ENCODE measurements at regions not wholly inside any gene's neighbourhood (a gene's known extent, or its start where the extent isn't known, plus 50 kb on each side); places are given as distances from the start of the nearest gene placed in this dataset.

DNA sequence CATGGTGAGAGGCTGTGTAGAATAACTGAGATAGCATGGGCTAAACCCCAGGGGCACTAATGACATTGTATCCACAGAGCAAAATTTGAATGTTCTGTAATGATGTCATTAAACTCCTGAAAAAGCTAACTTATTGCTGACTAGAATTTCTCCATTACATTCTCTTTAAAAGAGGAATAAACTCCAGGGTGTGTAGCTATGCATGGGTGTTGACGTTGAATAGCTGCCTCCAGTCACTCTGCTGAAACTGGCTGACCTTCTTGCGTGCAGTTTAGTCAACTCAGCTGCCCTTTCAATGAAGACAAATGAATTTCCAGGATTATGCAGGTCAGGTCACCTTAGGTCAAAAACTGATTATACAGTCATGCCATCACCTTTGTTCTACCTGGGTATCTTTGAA, 617.5 kb upstream of the WWC1 start:
- no peak overlapping the region for H3K4me3 ChIP-seq
- intact Hi-C loops (cut with DNase I; ENCODE audit: low total_unique reads) = no loop called here

DNA sequence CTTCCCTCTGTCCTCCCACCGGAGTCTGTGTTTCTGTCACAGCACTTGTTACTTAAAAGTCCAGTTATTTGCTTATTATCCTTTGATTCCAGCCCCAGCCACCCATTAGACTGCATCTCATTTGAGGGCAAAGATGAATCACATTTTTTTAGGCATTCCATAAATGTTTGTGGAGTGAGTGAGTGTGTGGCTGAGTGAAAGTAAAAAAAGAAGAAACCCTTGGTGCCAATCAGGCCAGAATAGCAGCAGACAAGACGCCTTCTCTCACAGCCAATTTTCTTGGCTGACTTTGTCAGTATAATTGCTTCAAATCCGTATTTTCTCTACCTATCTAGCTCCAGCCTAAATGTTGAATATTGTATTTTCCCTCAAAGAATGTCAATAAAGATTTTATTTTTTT, 613.0 kb upstream of the WWC1 start:
- Histone ChIP-seq H3K9me3 (no peaks in the 10 kb centered on the region), H3K4me3 (no peak overlapping the region), H3K27me3 (no peaks in the 10 kb centered on the region), H3K4me1 (no peaks in the 10 kb centered on the region), H3K27ac (no peak overlapping the region), H3K36me3 (no peaks in the 10 kb centered on the region)
- in situ Hi-C loops (cut with MboI; ENCODE audit: low sequenced_read_pairs in 4 of 4) (no loop called here), intact Hi-C loops (cut with DNase I; ENCODE audit: low total_unique reads) (no loop called here)
- ATAC-seq (no peak), DNase-seq (no peak)
- TF ChIP-seq POLR2A (IDR thresholded peaks at IDR 0.05) = no peak
- TF ChIP-seq, protein P1, sequence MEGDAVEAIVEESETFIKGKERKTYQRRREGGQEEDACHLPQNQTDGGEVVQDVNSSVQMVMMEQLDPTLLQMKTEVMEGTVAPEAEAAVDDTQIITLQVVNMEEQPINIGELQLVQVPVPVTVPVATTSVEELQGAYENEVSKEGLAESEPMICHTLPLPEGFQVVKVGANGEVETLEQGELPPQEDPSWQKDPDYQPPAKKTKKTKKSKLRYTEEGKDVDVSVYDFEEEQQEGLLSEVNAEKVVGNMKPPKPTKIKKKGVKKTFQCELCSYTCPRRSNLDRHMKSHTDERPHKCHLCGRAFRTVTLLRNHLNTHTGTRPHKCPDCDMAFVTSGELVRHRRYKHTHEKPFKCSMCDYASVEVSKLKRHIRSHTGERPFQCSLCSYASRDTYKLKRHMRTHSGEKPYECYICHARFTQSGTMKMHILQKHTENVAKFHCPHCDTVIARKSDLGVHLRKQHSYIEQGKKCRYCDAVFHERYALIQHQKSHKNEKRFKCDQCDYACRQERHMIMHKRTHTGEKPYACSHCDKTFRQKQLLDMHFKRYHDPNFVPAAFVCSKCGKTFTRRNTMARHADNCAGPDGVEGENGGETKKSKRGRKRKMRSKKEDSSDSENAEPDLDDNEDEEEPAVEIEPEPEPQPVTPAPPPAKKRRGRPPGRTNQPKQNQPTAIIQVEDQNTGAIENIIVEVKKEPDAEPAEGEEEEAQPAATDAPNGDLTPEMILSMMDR (IDR thresholded peaks at IDR 0.05 in 4 of 5, conservative IDR thresholded peaks at IDR 0.05 in 1 of 5) = no peak

More for the DNA sequence above, 617.5 kb upstream of the WWC1 start:
- H3K9me3 ChIP-seq = no peaks in the 10 kb centered on the region
- no peak for TF ChIP-seq POLR2A (IDR thresholded peaks at IDR 0.05)
- TF ChIP-seq, protein P1 (IDR thresholded peaks at IDR 0.05 in 4 of 5, conservative IDR thresholded peaks at IDR 0.05 in 1 of 5) = no peak
- in situ Hi-C loops (cut with MboI; ENCODE audit: low sequenced_read_pairs in 4 of 4) = no loop called here
- no peaks in the 10 kb centered on the region for H3K36me3 ChIP-seq
- H3K27me3 ChIP-seq = no peaks in the 10 kb centered on the region
- DNase-seq = no peak
- H3K4me1 ChIP-seq = no peaks in the 10 kb centered on the region
- H3K27ac ChIP-seq = no peak overlapping the region
- ATAC-seq = no peak

- H3K27me3 ChIP-seq = no peaks in the 10 kb centered on the region
- no peak overlapping the region for H3K4me3 ChIP-seq
- ATAC-seq (no peak), DNase-seq (no peak)
- no peaks in the 10 kb centered on the region for H3K36me3 ChIP-seq
- H3K9me3 ChIP-seq = no peaks in the 10 kb centered on the region
- in situ Hi-C loops (cut with MboI; ENCODE audit: low sequenced_read_pairs in 4 of 4) = no loop called here
- no peak overlapping the region for H3K27ac ChIP-seq
- intact Hi-C loops (cut with DNase I; ENCODE audit: low total_unique reads) = no loop called here
- no peaks in the 10 kb centered on the region for H3K4me1 ChIP-seq
- TF ChIP-seq POLR2A (IDR thresholded peaks at IDR 0.05) = no peak
- TF ChIP-seq, protein P1 (IDR thresholded peaks at IDR 0.05 in 4 of 5, conservative IDR thresholded peaks at IDR 0.05 in 1 of 5) = no peak
Measured at GRCh38 chr5:167684251-167684650, 607.2 kb upstream of the WWC1 start.

- no peaks in the 10 kb centered on the region for H3K9me3 ChIP-seq
- H3K36me3 ChIP-seq = no peaks in the 10 kb centered on the region
- no peaks in the 10 kb centered on the region for H3K27me3 ChIP-seq
- H3K27ac ChIP-seq = no peak overlapping the region
- no peak for TF ChIP-seq POLR2A (IDR thresholded peaks at IDR 0.05)
- TF ChIP-seq, protein P1 (IDR thresholded peaks at IDR 0.05 in 4 of 5, conservative IDR thresholded peaks at IDR 0.05 in 1 of 5) = no peak
- no peaks in the 10 kb centered on the region for H3K4me1 ChIP-seq
- in situ Hi-C loops (cut with MboI; ENCODE audit: low sequenced_read_pairs in 4 of 4) (no loop called here), intact Hi-C loops (cut with DNase I; ENCODE audit: low total_unique reads) (no loop called here)
- H3K4me3 ChIP-seq = no peak overlapping the region
- ATAC-seq (no peak), DNase-seq (no peak)
Measured at GRCh38 chr5:167688341-167689130, 602.9 kb upstream of the WWC1 start.

All from gastrocnemius medialis (tissue), 4 donors.